GM19025 (cell line): ENCODE measurements at regions not wholly inside any gene's neighbourhood (a gene's known extent, or its start where the extent isn't known, plus 50 kb on each side); places are given as distances from the start of the nearest gene placed in this dataset.
"Not testable (repeated sequence)": the region's sequence is repeated elsewhere in the genome, so short reads cannot be mapped to it uniquely, and the experiment has no call there.

Source experiments
- ATAC-seq: cut with Tn5 transposase; IDR thresholded peaks from one replicate; pipeline ENCODE4 v1.9.1; 2021; ENCODE audit warnings: mild to moderate bottlenecking, low read depth, moderate library complexity; ENCODE audit not compliant: unreplicated experiment

GRCh38 chr1:227417756-227418480 is 99.6 kb upstream of the CDC42BPA start:
- no peak for ATAC-seq

- no peak for ATAC-seq
These were observed 98.0 kb upstream of the CDC42BPA start for GRCh38 chr1:227416156-227416830.

- ATAC-seq, result no peak
These were observed 97.0 kb upstream of the CDC42BPA start for GRCh38 chr1:227415115-227415790.

GRCh38 chr1:227411066-227411465 is 92.8 kb upstream of the CDC42BPA start:
- ATAC-seq, result no peak

GRCh38 chr1:227406332-227406731 is 88.0 kb upstream of the CDC42BPA start:
- not testable (repeated sequence) for ATAC-seq

- ATAC-seq, result peak; percentile 57
These were observed 85.2 kb upstream of the CDC42BPA start for GRCh38 chr1:227403535-227403934.

- no peak for ATAC-seq
These were observed 83.5 kb upstream of the CDC42BPA start for GRCh38 chr1:227401562-227402342.

GRCh38 chr1:227399152-227399730 is 80.9 kb upstream of the CDC42BPA start:
- no peak for ATAC-seq

- no peak for ATAC-seq
These were observed 79.2 kb upstream of the CDC42BPA start for GRCh38 chr1:227397354-227397978.

- ATAC-seq, result no peak
These were observed 78.5 kb upstream of the CDC42BPA start for GRCh38 chr1:227396539-227397353.

GRCh38 chr1:227395426-227396028 is 77.2 kb upstream of the CDC42BPA start:
- no peak for ATAC-seq

- ATAC-seq, result no peak
These were observed 74.9 kb upstream of the CDC42BPA start for GRCh38 chr1:227392984-227393764.

GRCh38 chr1:227391879-227392278 is 73.6 kb upstream of the CDC42BPA start:
- ATAC-seq, result no peak

GRCh38 chr1:227391211-227391610 is 72.9 kb upstream of the CDC42BPA start:
- ATAC-seq, result no peak

- ATAC-seq, result no peak
These were observed 72.2 kb upstream of the CDC42BPA start for GRCh38 chr1:227390525-227390924.

GRCh38 chr1:227388214-227389168 is 70.2 kb upstream of the CDC42BPA start:
- no peak for ATAC-seq

GRCh38 chr1:227379555-227379892 is 61.2 kb upstream of the CDC42BPA start:
- ATAC-seq, result no peak
